ENCODE measurements at regions not wholly inside any gene's neighbourhood (a gene's known extent, or its start where the extent isn't known, plus 50 kb on each side); places are given as distances from the start of the nearest gene placed in this dataset.

- Histone ChIP-seq H3K27ac (no peak overlapping the region), H3K27me3 (no peaks in the 10 kb centered on the region), H3K36me3 (no peaks in the 10 kb centered on the region), H3K4me1 (no peaks in the 10 kb centered on the region), H3K9me3 (no peaks in the 10 kb centered on the region), H3K4me3 (no peak overlapping the region)
- TF ChIP-seq CTCF (IDR thresholded peaks at IDR 0.05) (no peak), POLR2A (IDR thresholded peaks at IDR 0.05) (no peak), POLR2AphosphoS5 (IDR thresholded peaks at IDR 0.05) (no peak)
- intact Hi-C loops (cut with DNase I; ENCODE audit: low total_unique reads) = loop anchor here (5.0 kb wide), 1 partner anchor 955 kb away; no protein-coding TSS in a partner anchor
- no peak for DNase-seq (ENCODE audit: low spot score in 2 of 2)
Observed at GRCh38 chr7:17682586-17682985, 257.7 kb downstream of the SNX13 start.

GRCh38 chr7:17685141-17685540 is 255.2 kb downstream of the SNX13 start:
- DNase-seq (ENCODE audit: low spot score in 2 of 2) = no peak
- TF ChIP-seq POLR2A (IDR thresholded peaks at IDR 0.05) (no peak), CTCF (IDR thresholded peaks at IDR 0.05) (no peak), POLR2AphosphoS5 (IDR thresholded peaks at IDR 0.05) (no peak)
- H3K27me3 ChIP-seq = no peaks in the 10 kb centered on the region
- H3K27ac ChIP-seq = no peak overlapping the region
- intact Hi-C loops (cut with DNase I; ENCODE audit: low total_unique reads) = no loop called here
- no peak overlapping the region for H3K4me3 ChIP-seq
- H3K4me1 ChIP-seq = no peaks in the 10 kb centered on the region
- peaks cover 0 to 6% of the 10 kb centered on the region in 2 donors for H3K9me3 ChIP-seq
- H3K36me3 ChIP-seq = no peaks in the 10 kb centered on the region

- peaks cover 0 to 6% of the 10 kb centered on the region in 2 donors for H3K9me3 ChIP-seq
- TF ChIP-seq CTCF (IDR thresholded peaks at IDR 0.05) = no peak
- TF ChIP-seq POLR2AphosphoS5 (IDR thresholded peaks at IDR 0.05) = no peak
- no peak for TF ChIP-seq POLR2A (IDR thresholded peaks at IDR 0.05)
- intact Hi-C loops (cut with DNase I; ENCODE audit: low total_unique reads) = no loop called here
- H3K4me1 ChIP-seq = no peaks in the 10 kb centered on the region
- H3K27me3 ChIP-seq = no peaks in the 10 kb centered on the region
- no peak for DNase-seq (ENCODE audit: low spot score in 2 of 2)
- no peak overlapping the region for H3K4me3 ChIP-seq
- no peak overlapping the region for H3K27ac ChIP-seq
- no peaks in the 10 kb centered on the region for H3K36me3 ChIP-seq
Observed at GRCh38 chr7:17687361-17687760, 252.9 kb downstream of the SNX13 start.

GRCh38 chr7:17689361-17689902 is 250.9 kb downstream of the SNX13 start:
- TF ChIP-seq CTCF (IDR thresholded peaks at IDR 0.05) (no peak), POLR2A (IDR thresholded peaks at IDR 0.05) (no peak), POLR2AphosphoS5 (IDR thresholded peaks at IDR 0.05) (no peak)
- no peaks in the 10 kb centered on the region for H3K36me3 ChIP-seq
- H3K4me3 ChIP-seq = no peak overlapping the region
- H3K27me3 ChIP-seq = no peaks in the 10 kb centered on the region
- intact Hi-C loops (cut with DNase I; ENCODE audit: low total_unique reads) = no loop called here
- DNase-seq (ENCODE audit: low spot score in 2 of 2) = no peak
- no peak overlapping the region for H3K27ac ChIP-seq
- H3K4me1 ChIP-seq = no peaks in the 10 kb centered on the region
- peaks cover 0 to 6% of the 10 kb centered on the region in 2 donors for H3K9me3 ChIP-seq

GRCh38 chr7:17690030-17690429 is 250.3 kb downstream of the SNX13 start:
- no peaks in the 10 kb centered on the region for H3K4me1 ChIP-seq
- DNase-seq (ENCODE audit: low spot score in 2 of 2) = no peak
- TF ChIP-seq CTCF (IDR thresholded peaks at IDR 0.05) (no peak), POLR2A (IDR thresholded peaks at IDR 0.05) (no peak), POLR2AphosphoS5 (IDR thresholded peaks at IDR 0.05) (no peak)
- no peaks in the 10 kb centered on the region for H3K27me3 ChIP-seq
- no peak overlapping the region for H3K27ac ChIP-seq
- no peaks in the 10 kb centered on the region for H3K36me3 ChIP-seq
- intact Hi-C loops (cut with DNase I; ENCODE audit: low total_unique reads) = no loop called here
- H3K4me3 ChIP-seq = no peak overlapping the region
- H3K9me3 ChIP-seq = peaks cover 0 to 6% of the 10 kb centered on the region in 2 donors

Measured in breast epithelium (tissue), 4 donors.